AG04449 (cell line): ENCODE measurements at regions not wholly inside any gene's neighbourhood (a gene's known extent, or its start where the extent isn't known, plus 50 kb on each side); places are given as distances from the start of the nearest gene placed in this dataset.

Experiments
- CTCF ChIA-PET: fragments of 350-600 bp; formaldehyde crosslinking; extraction: SDS; loops from one replicate; lab custom pipeline; 2021; ENCODE audit warnings: antibody characterized with exemption; lab: Yijun Ruan, JAX
- POLR2A ChIA-PET: fragments of 400-600, 350-600 bp; formaldehyde crosslinking; extraction: SDS; loops from one replicate; lab custom pipeline; 2020; ENCODE audit warnings: antibody characterized with exemption, inconsistent platforms; lab: Yijun Ruan, JAX
- DNase-seq: peaks from one replicate; pipeline ENCODE4 v3.0.0-alpha.2; 2010; ENCODE audit warnings: low read depth, low spot score
- H3K4me3 ChIP-seq: 2 replicates; pipeline ENCODE4 v1.5.1; 2011; ENCODE audit warnings: low read depth, mild to moderate bottlenecking, control low read depth, low read length
- TF ChIP-seq, protein P1 (sequence below): IDR thresholded peaks from one replicate; pipeline ENCODE4 v1.5.1; 2011; ENCODE audit warnings: mild to moderate bottlenecking, moderate library complexity, low read length, control low read depth, inconsistent platforms; ENCODE audit not compliant: insufficient read depth; ENCODE audit errors: missing control alignments

DNA sequence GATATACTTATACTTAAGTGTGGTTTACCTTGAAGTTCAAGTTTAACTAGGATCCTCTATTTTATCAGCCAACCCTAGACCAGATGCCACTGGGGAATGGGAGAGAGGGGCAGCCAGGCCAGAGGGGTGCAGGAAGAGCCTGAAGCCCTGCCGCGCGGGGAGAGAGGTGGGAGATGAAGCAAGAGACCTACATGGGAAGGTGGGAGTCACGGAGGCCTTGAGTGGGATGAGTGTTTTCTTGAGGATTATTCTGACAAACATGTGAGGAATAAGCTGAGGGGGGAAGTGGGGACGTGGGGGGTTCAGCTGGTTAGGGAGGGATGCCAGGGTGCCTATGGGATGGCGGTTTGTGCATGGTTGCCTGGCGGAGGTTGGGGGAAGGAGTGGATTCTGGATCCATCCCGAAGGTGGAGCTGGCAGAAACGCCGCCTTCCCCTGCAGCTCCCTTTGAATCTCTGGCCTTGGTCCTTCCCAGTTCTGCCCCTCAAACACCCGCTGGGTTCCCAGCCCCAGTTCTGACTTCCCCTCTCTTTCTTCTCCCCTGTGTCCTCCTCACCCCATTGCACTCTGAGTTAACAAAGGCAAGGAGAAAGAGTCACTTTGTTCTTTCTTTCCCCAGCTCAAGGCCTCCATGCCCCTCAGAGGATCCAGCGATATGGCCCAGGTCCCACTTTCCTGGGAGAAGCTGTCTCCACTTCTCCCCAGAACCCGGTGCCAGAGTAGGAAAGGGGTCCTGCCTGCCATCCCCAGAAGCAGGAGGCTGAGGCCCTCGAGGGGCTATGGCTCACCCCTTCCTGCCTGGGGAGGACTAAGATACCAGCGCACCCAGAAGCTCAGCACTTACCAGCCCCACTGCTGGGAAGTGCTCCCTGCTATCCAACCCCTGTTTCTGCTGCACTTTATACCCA, 274.2 kb downstream of the UACA start:
- POLR2A ChIA-PET = interaction anchor here (0.6 kb wide), 1 partner anchor 124 kb away, joined by 3 read pairs; no protein-coding TSS in a partner anchor
- H3K4me3 ChIP-seq = no peak overlapping the region
- no peak for DNase-seq
- TF ChIP-seq, protein P1, sequence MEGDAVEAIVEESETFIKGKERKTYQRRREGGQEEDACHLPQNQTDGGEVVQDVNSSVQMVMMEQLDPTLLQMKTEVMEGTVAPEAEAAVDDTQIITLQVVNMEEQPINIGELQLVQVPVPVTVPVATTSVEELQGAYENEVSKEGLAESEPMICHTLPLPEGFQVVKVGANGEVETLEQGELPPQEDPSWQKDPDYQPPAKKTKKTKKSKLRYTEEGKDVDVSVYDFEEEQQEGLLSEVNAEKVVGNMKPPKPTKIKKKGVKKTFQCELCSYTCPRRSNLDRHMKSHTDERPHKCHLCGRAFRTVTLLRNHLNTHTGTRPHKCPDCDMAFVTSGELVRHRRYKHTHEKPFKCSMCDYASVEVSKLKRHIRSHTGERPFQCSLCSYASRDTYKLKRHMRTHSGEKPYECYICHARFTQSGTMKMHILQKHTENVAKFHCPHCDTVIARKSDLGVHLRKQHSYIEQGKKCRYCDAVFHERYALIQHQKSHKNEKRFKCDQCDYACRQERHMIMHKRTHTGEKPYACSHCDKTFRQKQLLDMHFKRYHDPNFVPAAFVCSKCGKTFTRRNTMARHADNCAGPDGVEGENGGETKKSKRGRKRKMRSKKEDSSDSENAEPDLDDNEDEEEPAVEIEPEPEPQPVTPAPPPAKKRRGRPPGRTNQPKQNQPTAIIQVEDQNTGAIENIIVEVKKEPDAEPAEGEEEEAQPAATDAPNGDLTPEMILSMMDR = no peak
- CTCF ChIA-PET = interaction anchor here (0.8 to 6.8 kb wide), 19 partner anchors 9 to 1020 kb away, joined by 3 to 108 read pairs (median 6); no protein-coding TSS in a partner anchor

DNA sequence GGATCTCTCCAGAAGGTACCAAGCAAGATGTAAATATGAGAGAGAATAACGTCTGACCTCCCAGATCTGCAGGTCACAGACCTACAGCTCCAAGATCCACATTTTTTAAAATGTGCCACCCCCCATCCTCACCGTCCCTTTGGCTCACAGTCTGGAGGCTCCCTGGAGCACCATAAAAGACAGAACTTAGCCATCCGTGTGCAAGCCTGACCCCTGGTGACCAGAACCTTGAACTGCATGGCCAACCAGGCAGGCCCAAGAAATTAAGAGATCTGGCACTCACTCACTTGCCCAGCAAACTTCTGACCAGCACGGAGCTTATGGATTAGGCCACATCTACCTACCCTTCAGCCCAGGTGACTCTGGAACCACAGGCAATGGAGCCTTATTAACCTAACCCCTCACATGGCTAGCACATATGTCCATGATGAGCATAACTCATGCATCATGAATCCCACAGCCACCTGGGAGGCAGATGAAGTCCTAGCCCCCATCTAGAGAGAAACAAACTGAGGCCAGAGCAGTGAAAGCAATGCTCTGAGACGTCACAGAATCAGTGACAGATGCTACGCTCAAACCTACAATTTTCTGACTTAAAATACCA, 275.3 kb downstream of the UACA start:
- CTCF ChIA-PET = interaction anchor here (0.6 to 6.8 kb wide), 67 partner anchors 8 to 1031 kb away, joined by 3 to 108 read pairs (median 4); partner anchors contain the start of gene TLE3
- DNase-seq = no peak
- TF ChIP-seq, protein P1 = peak; percentile 92
- POLR2A ChIA-PET = interaction anchor here (0.8 kb wide), 1 partner anchor 388 kb away, joined by 3 read pairs; no protein-coding TSS in a partner anchor
- H3K4me3 ChIP-seq = no peak overlapping the region

DNA sequence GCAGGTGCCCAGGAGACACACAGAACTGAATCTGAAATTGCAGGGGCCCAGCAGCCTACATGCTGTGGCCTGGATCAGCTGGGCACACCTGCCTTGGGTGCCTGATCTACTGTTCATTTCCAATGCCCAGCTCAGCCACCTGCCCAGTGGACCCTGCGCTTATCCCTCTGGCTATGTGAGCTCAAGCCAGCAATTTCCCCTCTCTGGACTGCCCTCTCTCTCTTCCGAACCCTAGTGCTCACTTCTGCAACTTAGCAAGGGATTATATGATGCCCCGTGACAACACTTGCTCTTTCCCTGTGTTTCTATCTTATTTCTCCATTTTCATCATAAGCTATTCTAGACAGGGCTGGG, 276.0 kb downstream of the UACA start:
- POLR2A ChIA-PET = interaction anchor here (0.8 kb wide), 1 partner anchor 388 kb away, joined by 3 read pairs; no protein-coding TSS in a partner anchor
- CTCF ChIA-PET = interaction anchor here (0.6 to 6.8 kb wide), 52 partner anchors 8 to 1030 kb away, joined by 3 to 108 read pairs (median 4); partner anchors contain the start of gene TLE3
- DNase-seq = no peak
- TF ChIP-seq, protein P1 = no peak
- H3K4me3 ChIP-seq = no peak overlapping the region

DNA sequence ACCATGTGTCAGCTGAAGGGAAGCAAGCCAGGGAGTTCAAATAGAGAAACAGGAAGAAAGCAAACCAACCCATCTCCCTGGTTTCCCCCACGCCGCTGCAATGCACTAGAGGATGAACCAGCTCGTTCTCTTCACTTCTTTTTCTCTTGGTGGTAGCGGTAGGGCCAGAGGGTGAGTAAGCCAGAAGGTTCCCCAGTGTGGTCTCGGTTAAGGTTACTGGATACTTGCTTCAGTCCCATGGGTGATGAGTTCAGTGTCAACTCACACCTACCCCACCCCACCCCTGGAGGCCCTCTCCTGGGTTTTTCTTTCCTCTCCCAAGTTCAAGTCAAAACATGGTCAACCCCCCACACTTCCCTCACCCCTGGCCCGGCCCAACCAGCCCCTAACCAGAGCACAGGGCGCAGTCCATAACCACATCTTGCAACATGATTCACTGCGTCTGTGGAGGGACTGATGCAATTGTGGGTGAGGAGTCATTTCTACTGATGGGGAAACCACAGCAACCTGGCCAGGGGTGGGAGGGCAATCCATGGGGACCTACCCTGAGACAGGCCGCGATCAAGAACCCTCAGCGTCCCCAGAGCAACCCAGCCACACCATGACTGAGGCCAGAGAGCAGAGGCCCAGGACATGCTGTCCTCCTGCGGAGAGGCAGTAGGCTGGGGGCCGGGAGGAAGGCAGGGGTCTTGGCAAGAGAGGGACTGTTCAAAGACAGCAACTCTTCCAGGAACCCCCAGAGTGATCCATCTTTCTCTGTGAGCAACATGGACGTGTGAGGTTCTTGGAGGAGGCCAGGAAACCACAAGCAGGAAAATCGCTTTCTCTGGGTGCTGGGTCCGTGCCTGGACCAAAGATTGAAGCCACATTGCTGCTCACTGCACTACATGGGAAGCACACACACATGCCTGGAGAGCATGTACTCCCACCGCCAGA, 276.6 kb downstream of the UACA start:
- no peak for DNase-seq
- ChIA-PET POLR2A (interaction anchor here (1.1 kb wide), 1 partner anchor 387 kb away, joined by 3 read pairs; no protein-coding TSS in a partner anchor), CTCF (interaction anchor here (0.7 to 6.8 kb wide), 22 partner anchors 12 to 1030 kb away, joined by 3 to 108 read pairs (median 6); partner anchors contain the start of gene TLE3)
- no peak overlapping the region for H3K4me3 ChIP-seq
- TF ChIP-seq, protein P1 = no peak

DNA sequence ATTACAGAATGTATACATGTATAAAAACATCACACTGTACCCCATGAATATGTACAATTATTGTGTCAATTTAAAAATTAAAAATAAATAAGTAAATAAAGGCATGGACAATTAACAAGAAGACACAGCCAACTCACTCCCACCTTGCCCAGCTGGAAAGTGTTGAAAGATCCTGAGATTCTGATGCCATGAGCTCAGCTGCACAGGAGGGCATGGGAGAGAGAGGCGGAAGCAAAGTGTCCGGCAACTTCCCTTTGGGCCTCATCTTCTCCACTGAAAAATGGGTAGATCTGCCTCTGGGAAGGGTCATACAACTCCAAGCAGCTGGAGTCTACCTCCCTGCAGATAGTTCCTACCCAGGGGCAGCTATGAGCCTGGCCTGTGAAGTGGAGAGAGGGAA, 277.3 kb downstream of the UACA start:
- no peak for DNase-seq
- no peak overlapping the region for H3K4me3 ChIP-seq
- ChIA-PET POLR2A (interaction anchor here (1.1 kb wide), 1 partner anchor 386 kb away, joined by 3 read pairs; no protein-coding TSS in a partner anchor), CTCF (interaction anchor here (0.7 to 6.8 kb wide), 5 partner anchors 12 to 1008 kb away, joined by 3 to 108 read pairs (median 5); no protein-coding TSS in a partner anchor)
- TF ChIP-seq, protein P1 = no peak
